Epithelial cell of proximal tubule (primary cell): ENCODE measurements at regions not wholly inside any gene's neighbourhood (a gene's known extent, or its start where the extent isn't known, plus 50 kb on each side); places are given as distances from the start of the nearest gene placed in this dataset.

Experiments used
- DNase-seq: peaks from one replicate; pipeline ENCODE4 v3.0.0-alpha.2; 2011; ENCODE audit warnings: low read depth
- H3K4me3 ChIP-seq: 2 replicates; pipeline ENCODE4 v1.5.1; 2011; ENCODE audit warnings: low read depth, mild to moderate bottlenecking, low read length
- CTCF ChIP-seq: conservative IDR thresholded peaks from 2 replicates; pipeline ENCODE4 v1.5.1; 2012; ENCODE audit warnings: low read depth, mild to moderate bottlenecking, low read length

- DNase-seq = no peak
- no peak for TF ChIP-seq CTCF
- no peak overlapping the region for H3K4me3 ChIP-seq
Observed at GRCh38 chr12:107283652-107284051, 190.3 kb upstream of the CRY1 start.

GRCh38 chr12:107284692-107285091 is 191.3 kb upstream of the CRY1 start:
- no peak overlapping the region for H3K4me3 ChIP-seq
- no peak for DNase-seq
- no peak for TF ChIP-seq CTCF

- DNase-seq = no peak
- no peak overlapping the region for H3K4me3 ChIP-seq
- TF ChIP-seq CTCF = no peak
Observed at GRCh38 chr12:107287436-107288413, 194.4 kb upstream of the CRY1 start.

- no peak overlapping the region for H3K4me3 ChIP-seq
- TF ChIP-seq CTCF = no peak
- DNase-seq = no peak
Observed at GRCh38 chr12:107288414-107289127, 195.2 kb upstream of the CRY1 start.

GRCh38 chr12:107291018-107291417 is 197.7 kb upstream of the CRY1 start:
- TF ChIP-seq CTCF = no peak
- no peak overlapping the region for H3K4me3 ChIP-seq
- DNase-seq = no peak

GRCh38 chr12:107296681-107297089 is 203.3 kb upstream of the CRY1 start:
- H3K4me3 ChIP-seq = no peak overlapping the region
- no peak for DNase-seq
- no peak for TF ChIP-seq CTCF
